Tibial nerve (tissue), 3 donors: ENCODE measurements at regions not wholly inside any gene's neighbourhood (a gene's known extent, or its start where the extent isn't known, plus 50 kb on each side); places are given as distances from the start of the nearest gene placed in this dataset.

Source experiments
- CTCF ChIP-seq, 5 experiments: fragments of 200-600 bp in 3 of 5; fragments of 450-650 bp in 2 of 5; sonication (generic) in 3 of 5; IDR thresholded peaks; one replicate each; pipeline ENCODE4 v1.5.1; 2016 to 2019; ENCODE audit warnings: antibody characterized with exemption in 5 of 5, mild to moderate bottlenecking in 3 of 5, moderate library complexity in 2 of 5
- POLR2A ChIP-seq, 2 donors: fragments of 450-650 bp; IDR thresholded peaks; one replicate each; pipeline ENCODE4 v1.6.1; 2017; ENCODE audit warnings: antibody characterized with exemption in 2 of 2, mild to moderate bottlenecking in 2 of 2, moderate library complexity in 2 of 2

- TF ChIP-seq CTCF (IDR thresholded peaks at IDR 0.05), result no peak
- no peak for TF ChIP-seq POLR2A (IDR thresholded peaks at IDR 0.05)
Observed at GRCh38 chr13:50494138-50494537, 349.4 kb downstream of the DLEU7 start.
